NCI-H82 treated with DMSO at 0.1 percent for 48 hours (cell line): ENCODE measurements at regions not wholly inside any gene's neighbourhood (a gene's known extent, or its start where the extent isn't known, plus 50 kb on each side); places are given as distances from the start of the nearest gene placed in this dataset.
"Not testable (repeated sequence)": the region's sequence is repeated elsewhere in the genome, so short reads cannot be mapped to it uniquely, and the experiment has no call there.

ENCODE experiments used
- DNase-seq: peaks from one replicate; lab custom pipeline; 2025; ENCODE audit not compliant: unreplicated experiment; lab: John Stamatoyannopoulos, UW

DNA sequence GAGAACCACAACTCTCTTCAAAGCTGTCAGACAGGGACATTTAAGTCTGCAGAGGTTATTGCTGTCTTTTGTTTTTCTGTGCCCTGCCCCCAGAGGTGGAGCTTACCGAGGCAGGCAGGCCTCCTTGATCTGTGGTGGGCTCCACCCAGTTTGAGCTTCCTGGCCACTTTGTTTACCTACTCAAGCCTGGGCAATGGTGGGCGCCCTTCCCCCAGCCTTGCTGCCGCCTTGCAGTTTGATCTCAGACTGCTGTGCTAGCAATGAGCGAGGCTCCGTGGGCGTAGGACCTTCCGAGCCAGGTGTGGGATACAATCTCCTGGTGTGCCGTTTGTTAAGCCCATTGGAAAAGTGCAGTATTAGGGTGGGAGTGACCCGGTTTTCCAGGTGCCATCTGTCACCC, 822.1 kb downstream of the KCNMA1 start:
- DNase-seq, result not testable (repeated sequence)

DNA sequence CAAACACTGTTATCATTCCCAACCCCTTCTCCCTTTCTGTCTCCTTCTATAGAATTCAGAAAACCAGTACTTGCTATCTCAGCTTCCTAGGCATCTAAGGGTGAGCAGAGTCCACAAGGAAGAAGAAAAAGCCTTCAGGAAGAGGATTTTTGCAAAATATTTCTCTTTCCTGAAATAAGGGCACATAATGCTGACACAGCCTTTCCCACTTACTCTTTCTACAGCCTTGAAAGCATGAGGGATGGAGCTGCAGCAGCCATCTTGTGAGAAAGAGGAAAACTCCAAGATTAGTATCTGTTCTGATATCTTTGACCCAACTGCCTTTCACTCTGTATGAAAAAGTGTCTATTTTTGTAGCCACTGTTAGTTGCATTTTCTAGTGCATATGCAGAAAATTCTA, 826.2 kb downstream of the KCNMA1 start:
- no peak for DNase-seq

DNA sequence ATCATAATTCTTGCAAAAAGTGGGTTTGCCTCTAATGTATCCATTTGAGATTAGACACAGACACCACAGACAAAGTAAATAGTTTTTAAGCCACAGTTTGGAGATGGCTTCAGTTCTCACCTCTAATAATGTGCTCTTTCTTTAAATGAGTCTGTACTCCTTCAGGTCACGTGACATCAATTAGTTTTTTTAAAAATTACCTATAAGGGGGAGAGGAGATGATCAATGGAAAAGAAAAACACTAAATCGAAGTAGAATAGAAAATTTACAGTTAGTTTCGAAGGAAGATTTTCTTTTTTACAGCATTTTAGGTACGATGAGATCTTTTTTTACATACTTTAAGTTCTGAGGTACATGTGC, 849.2 kb downstream of the KCNMA1 start:
- no peak for DNase-seq

DNA sequence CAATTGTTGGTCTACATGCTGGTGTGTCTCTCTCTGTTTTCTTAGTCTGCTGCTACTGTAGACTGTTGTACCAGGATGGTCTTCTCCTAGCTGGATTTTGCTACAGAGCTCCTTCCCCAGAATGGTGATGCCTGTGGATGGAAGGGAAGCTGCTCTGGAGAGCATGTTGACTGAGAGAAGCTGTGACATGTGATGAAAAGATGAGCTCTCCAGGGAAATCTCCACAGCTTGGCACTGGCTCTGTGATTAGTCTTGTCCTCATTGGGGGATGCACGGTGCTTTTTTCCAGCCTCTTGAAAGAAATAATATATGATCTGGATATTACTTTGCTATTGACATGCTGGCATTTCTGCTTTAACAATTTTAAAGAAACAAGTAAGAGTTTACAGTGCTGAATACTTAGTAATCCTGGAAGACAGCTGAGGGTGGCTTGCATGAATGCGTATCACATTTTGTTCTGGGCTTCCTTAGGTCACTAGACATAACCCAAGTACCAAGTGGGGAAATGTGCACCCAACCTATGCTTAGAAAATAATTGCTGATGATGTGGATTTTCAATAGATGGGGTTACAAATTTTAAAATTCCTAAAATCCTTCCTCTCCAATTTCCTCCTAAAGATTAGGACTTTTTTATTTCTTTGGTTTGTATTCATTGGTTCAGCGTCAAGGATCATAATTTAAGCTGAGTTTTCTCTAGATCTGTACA, 849.7 kb downstream of the KCNMA1 start:
- no peak for DNase-seq

DNA sequence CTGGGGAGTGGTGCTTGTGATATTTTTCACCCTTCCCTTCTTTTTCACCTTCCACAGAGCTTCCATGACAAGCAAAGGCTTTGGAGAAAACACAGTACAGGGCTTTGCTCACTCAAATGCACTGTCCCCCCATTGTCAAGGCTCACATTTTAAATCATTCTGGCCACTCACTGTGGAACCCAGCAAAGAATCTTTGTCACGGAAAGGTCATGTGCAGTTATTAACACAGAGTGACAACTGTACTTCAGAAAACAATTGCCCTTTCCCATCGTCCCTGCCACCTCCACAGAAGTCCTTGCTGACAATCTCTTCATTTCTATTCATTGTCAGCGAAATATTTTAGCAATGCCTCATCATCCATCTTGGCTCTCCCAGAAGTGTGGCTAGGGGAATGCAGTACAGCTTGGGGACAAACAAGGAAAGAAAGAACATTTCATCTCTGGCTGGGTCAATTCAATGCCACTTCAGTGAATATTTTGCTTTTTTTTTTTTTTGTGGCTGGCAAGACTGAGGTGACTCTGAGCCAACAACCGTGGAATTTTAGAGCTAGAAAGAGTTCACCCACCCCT, 851.0 kb downstream of the KCNMA1 start:
- DNase-seq, result no peak

DNA sequence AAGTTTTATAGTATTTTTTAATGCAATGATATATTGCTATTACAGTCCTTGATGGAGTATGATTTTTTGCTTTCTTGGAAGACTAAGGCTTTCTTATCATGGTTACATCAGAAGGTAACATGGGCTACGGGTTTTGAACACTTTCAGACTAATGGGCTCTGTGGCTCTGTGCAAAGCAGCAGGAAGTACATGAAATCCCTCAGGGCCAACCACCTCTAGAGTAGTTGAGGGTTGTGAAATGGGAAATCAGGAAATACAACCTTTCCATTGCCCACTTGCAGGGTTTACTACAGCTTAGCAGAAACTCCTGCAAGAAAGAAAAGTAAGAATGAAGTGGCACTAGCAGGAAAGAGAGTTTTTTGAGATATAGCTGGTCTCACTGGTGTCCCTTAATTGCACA, 853.5 kb downstream of the KCNMA1 start:
- DNase-seq, result no peak

- no peak for DNase-seq
These were observed 857.8 kb downstream of the KCNMA1 start for GRCh38 chr10:76779796-76780301.

- DNase-seq, result no peak
These were observed 858.5 kb downstream of the KCNMA1 start for GRCh38 chr10:76778914-76779795.

GRCh38 chr10:76774987-76775603, 862.5 kb downstream of the KCNMA1 start:
- DNase-seq, result no peak

- no peak for DNase-seq
These were observed 868.0 kb downstream of the KCNMA1 start for GRCh38 chr10:76769582-76769981.

- DNase-seq, result no peak
These were observed 868.4 kb downstream of the KCNMA1 start for GRCh38 chr10:76769161-76769560.

- no peak for DNase-seq
These were observed 870.9 kb downstream of the KCNMA1 start for GRCh38 chr10:76766682-76767081.

DNA sequence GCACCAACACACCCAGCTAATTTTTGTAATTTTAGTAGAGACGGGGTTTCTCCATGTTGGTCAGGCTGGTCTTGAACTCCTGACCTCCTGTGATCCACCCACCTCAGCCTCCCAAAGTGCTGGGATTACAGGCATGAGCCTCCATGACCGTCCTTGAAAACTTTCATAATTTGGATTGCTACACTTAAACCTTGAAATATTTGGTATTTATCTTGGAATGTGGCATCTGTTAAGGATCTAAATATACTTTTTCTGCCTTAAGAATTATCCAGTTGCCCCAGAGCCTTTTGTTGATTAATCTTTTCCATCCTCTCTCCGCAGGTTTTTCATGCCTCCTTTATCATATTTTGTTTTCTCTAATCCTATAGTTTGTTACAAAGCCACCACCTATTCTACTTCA, 872.7 kb downstream of the KCNMA1 start:
- DNase-seq, result not testable (repeated sequence)

DNA sequence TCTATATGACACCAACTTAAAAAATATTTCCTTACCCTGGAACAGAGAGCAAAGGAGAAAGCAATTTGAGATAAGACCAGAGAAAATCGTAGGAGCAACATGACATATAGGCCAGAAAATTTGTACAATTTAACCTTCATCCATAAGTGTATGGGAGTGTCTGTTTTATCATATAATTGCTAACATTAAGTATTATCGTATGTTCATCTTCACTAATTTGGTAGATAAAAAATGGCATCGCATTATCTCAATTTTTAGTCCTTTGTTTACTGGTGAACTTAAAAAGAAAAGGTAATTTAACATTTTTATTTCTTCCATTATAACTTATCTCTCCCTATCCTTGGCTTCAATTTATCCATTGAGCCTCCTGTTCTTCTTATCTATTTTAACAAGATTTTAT, 873.4 kb downstream of the KCNMA1 start:
- DNase-seq, result no peak

GRCh38 chr10:76763376-76763775, 874.2 kb downstream of the KCNMA1 start:
- DNase-seq, result no peak

DNA sequence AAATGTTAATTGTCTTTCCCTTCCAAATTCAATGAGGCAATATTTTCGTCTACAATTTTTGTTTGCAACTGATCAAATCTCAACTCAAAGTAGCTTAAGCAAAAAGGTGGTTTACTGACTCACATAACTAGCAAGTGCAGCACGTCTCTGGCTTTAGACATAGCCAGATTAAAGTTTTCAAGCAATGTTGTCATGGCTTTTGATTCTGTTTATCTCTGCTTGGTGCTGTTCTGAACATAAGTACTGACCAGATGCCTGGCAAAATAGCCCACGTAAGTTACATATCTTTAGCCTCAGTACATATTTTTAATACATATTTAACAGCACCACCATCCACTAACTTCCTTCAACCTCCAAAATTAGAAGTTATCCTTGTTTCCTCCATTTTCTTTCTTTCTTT, 877.9 kb downstream of the KCNMA1 start:
- DNase-seq, result no peak

DNA sequence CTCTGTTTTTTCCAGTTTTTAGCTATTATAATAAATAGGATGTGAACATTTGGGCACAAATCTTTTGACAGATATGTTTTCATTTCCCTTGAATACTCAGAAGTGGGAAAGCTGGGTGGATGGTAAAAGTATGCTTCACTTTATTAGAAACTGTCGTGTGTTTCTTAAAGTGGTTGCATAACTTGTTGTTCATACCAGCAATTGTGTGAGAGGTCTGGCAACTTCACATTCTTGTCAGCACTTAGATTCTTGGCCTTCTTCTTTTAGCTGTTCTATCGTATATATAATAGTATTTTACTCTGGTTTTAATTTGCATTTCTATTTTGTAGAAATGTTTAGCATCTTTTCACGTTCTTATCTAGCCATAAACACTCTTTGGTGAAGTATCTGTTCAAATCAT, 894.4 kb downstream of the KCNMA1 start:
- no peak for DNase-seq

DNA sequence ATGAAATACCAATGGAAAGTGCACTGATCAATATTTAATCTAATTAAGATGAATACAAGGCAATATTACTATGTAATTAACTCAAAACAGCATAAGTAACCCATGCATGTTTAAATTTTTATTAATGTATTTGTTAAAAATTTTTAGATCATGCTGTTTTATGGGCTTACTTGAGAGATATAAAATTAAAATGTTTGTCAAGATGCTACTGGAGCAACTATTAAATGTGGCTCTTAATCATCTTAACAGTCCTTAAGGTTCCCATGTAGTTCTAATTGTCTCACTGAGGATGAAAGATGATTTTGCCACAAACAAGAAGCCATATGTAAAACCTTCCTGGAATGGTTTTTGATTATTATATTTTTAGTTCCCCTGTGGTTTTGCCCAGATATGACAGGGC, 897.1 kb downstream of the KCNMA1 start:
- no peak for DNase-seq

DNA sequence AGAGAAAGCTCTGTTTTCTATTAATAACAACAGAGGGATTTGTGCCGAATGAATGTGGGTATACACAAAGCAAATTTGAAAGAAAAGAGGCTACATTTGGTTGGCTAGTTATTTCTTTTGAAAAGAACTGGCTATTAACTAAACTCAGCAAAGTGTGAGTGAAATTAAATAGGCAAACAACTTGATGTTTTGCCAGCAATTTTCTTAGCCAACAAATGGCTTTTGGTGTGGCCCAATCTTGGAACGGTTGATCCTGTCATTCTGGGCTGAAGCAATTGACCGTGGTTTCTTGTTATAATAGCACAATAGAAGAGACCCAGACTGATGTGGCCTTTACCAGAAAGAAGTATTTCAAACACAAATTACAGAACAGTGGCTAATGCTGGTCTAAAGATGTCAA, 898.6 kb downstream of the KCNMA1 start:
- DNase-seq, result no peak

GRCh38 chr10:76736815-76737618, 900.6 kb downstream of the KCNMA1 start:
- no peak for DNase-seq

- DNase-seq, result no peak
These were observed 901.2 kb downstream of the KCNMA1 start for GRCh38 chr10:76736392-76736791.
